Sigmoid colon (tissue), 6 donors: ENCODE measurements at regions not wholly inside any gene's neighbourhood (a gene's known extent, or its start where the extent isn't known, plus 50 kb on each side); places are given as distances from the start of the nearest gene placed in this dataset.

Source experiments
- DNase-seq: peaks from one replicate; pipeline ENCODE4 v3.0.0-alpha.2; 2019
- H3K27ac ChIP-seq, 4 donors: fragments of 200-600 bp; sonication (generic); one replicate each; pipeline ENCODE4 v1.5.1; 2016 to 2019; ENCODE audit warnings: mild to moderate bottlenecking in 1 of 4
- H3K27me3 ChIP-seq, 3 donors: fragments of 200-600 bp; sonication (generic); one replicate each; pipeline ENCODE4 v1.5.1; 2019; ENCODE audit warnings: mild to moderate bottlenecking in 1 of 3
- H3K36me3 ChIP-seq, 4 donors: fragments of 200-600 bp; sonication (generic); one replicate each; pipeline ENCODE4 v1.5.1; 2016 to 2019
- H3K4me1 ChIP-seq, 4 donors: fragments of 200-600 bp; sonication (generic); one replicate each; pipeline ENCODE4 v1.5.1; 2017 to 2019
- H3K4me3 ChIP-seq, 4 donors: fragments of 200-600 bp; sonication (generic); one replicate each; pipeline ENCODE4 v1.5.1; 2017 to 2019; ENCODE audit warnings: mild to moderate bottlenecking in 2 of 4, moderate library complexity in 1 of 4
- H3K9me3 ChIP-seq, 4 donors: fragments of 200-600 bp in 3 of 4; sonication (generic) in 3 of 4; one replicate each; pipeline versions ENCODE4 v1.5.1 to v1.6.1; 2013 to 2019
- CTCF ChIP-seq, 4 experiments: fragments of 450-650 bp in 3 of 4; fragments of 200-600 bp in 1 of 4; IDR thresholded peaks; one replicate each; pipeline ENCODE4 v1.5.1; 2016 to 2019; ENCODE audit warnings: antibody characterized with exemption in 4 of 4, mild to moderate bottlenecking in 3 of 4, moderate library complexity in 2 of 4
- EP300 ChIP-seq, 4 donors: sonication (generic); formaldehyde crosslinking; IDR thresholded peaks; one replicate each; pipeline ENCODE4 v1.6.1; 2017; ENCODE audit warnings: antibody characterized with exemption in 4 of 4
- POLR2A ChIP-seq, 2 donors: fragments of 450-650 bp; IDR thresholded peaks; one replicate each; pipeline ENCODE4 v1.6.1; 2016; ENCODE audit warnings: antibody characterized with exemption in 2 of 2, mild to moderate bottlenecking in 2 of 2, moderate library complexity in 2 of 2
- POLR2AphosphoS5 ChIP-seq, 4 donors: sonication (generic); formaldehyde crosslinking; IDR thresholded peaks; one replicate each; pipeline ENCODE4 v1.6.1; 2017; ENCODE audit warnings: antibody characterized with exemption in 4 of 4
- WGBS, 2 donors: extraction: QIAGEN DNeasy Blood & Tissue Kit; methylation state at CpG; one replicate each; pipeline ENCODE4 v1.1.7; 2013; 5-methylcytosine and 5-hydroxymethylcytosine counted together
- intact Hi-C: fragments of 100-400 bp; cut with DNase I; formaldehyde crosslinking; loops from one replicate; pipeline ENCODE4 v1.15.1; 2023
- donor health status: healthy with polysubstance abuse.
- donor health status: healthy.

DNA sequence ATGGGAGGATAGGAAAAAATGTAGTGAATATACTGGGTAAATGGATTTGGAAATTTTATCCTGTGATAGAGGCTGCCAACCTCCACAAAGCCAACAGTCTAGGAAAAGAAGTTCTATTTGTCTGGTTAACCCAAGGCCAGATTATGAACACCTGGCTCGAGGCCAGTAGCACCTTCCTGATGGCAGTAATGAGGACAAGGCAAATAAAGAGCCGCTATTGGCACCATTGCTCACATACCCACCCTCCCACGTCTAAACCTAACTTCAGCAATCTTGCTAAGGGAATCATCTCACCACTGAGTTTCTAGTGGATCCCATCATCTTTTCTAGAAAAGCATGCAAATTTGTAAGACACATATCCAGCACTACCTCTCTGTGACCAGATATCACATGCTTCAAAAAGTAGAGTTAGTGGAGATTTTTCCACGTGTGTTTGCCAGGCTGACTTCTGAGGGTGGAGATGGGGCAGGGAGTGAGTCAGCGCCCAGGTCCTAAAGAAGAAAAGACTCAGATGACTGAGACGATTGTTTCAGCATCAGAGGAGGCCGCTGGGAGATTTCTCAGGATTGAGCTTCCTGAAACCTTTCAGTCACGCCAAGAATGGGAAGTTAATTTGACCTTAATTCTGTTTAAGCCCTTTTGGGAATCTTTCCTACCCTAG lies 362.9 kb downstream of the EMP1 start:
- Histone ChIP-seq H3K4me3 (no peak overlapping the region), H3K27ac (no peak overlapping the region), H3K36me3 (no peaks in the 10 kb centered on the region), H3K4me1 (no peaks in the 10 kb centered on the region), H3K9me3 (no peaks in the 10 kb centered on the region), H3K27me3 (no peaks in the 10 kb centered on the region)
- no peak for TF ChIP-seq EP300 (IDR thresholded peaks at IDR 0.05)
- TF ChIP-seq POLR2AphosphoS5 (IDR thresholded peaks at IDR 0.05), result no peak
- TF ChIP-seq CTCF (IDR thresholded peaks at IDR 0.05), result no peak
- intact Hi-C loops, result no loop called here
- DNase-seq, result no peak
- 14 to 57% methylated on average over 8 of the region's 8 CpGs for WGBS, 2 donors

GRCh38 chr12:13552830-13553229 lies 356.3 kb downstream of the EMP1 start:
- H3K9me3 ChIP-seq, result no peaks in the 10 kb centered on the region
- no peaks in the 10 kb centered on the region for H3K4me1 ChIP-seq
- no peak overlapping the region for H3K4me3 ChIP-seq
- no peak for DNase-seq
- TF ChIP-seq CTCF (IDR thresholded peaks at IDR 0.05) (no peak), POLR2AphosphoS5 (IDR thresholded peaks at IDR 0.05) (no peak), POLR2A (IDR thresholded peaks at IDR 0.05) (no peak), EP300 (IDR thresholded peaks at IDR 0.05) (no peak)
- 90 to 91% methylated on average over 4 of the region's 4 CpGs for WGBS, 2 donors
- intact Hi-C loops, result no loop called here
- H3K27ac ChIP-seq, result no peak overlapping the region
- H3K36me3 ChIP-seq, result no peaks in the 10 kb centered on the region
- H3K27me3 ChIP-seq, result peaks cover 0 to 3% (median 0%) of the 10 kb centered on the region in 3 donors

GRCh38 chr12:13547283-13547682 lies 350.8 kb downstream of the EMP1 start:
- no peak for DNase-seq
- TF ChIP-seq POLR2AphosphoS5 (IDR thresholded peaks at IDR 0.05), result no peak
- no peak for TF ChIP-seq CTCF (IDR thresholded peaks at IDR 0.05)
- no peak for TF ChIP-seq POLR2A (IDR thresholded peaks at IDR 0.05)
- no peak overlapping the region for H3K4me3 ChIP-seq
- no peak overlapping the region for H3K27ac ChIP-seq
- intact Hi-C loops, result no loop called here
- H3K9me3 ChIP-seq, result no peaks in the 10 kb centered on the region
- H3K27me3 ChIP-seq, result peaks cover 0 to 3% (median 0%) of the 10 kb centered on the region in 3 donors
- H3K4me1 ChIP-seq, result no peaks in the 10 kb centered on the region
- no peaks in the 10 kb centered on the region for H3K36me3 ChIP-seq

DNA sequence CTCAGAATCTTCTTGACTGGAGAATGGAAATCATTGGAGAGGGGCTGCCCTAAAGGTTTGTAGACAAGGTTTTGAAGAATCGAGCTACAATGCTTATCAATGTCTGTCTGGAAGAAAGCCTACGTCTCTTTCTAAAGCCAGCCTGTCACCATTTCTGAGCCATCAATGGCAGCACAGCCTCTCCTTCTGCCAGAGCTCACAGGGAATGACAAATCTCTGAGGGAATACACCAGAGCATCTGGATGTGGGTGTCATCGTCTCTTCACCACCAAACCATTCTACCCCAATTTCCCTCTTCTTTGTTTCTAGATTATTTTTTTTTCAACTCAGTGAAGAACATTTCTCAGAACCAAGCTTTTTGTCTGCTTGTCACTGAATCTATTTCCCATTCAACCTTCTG lies 349.7 kb downstream of the EMP1 start:
- DNase-seq, result no peak
- Histone ChIP-seq H3K36me3 (no peaks in the 10 kb centered on the region), H3K27me3 (peaks cover 0 to 3% (median 0%) of the 10 kb centered on the region in 3 donors), H3K4me1 (no peaks in the 10 kb centered on the region), H3K27ac (no peak overlapping the region), H3K9me3 (no peaks in the 10 kb centered on the region), H3K4me3 (no peak overlapping the region)
- TF ChIP-seq POLR2AphosphoS5 (IDR thresholded peaks at IDR 0.05) (no peak), CTCF (IDR thresholded peaks at IDR 0.05) (no peak), EP300 (IDR thresholded peaks at IDR 0.05) (no peak), POLR2A (IDR thresholded peaks at IDR 0.05) (no peak)
- intact Hi-C loops, result no loop called here
- 88 to 97% methylated on average over 3 of the region's 3 CpGs for WGBS, 2 donors

- Histone ChIP-seq H3K36me3 (no peaks in the 10 kb centered on the region), H3K27me3 (no peaks in the 10 kb centered on the region), H3K27ac (no peak overlapping the region), H3K4me3 (no peak overlapping the region), H3K9me3 (no peaks in the 10 kb centered on the region), H3K4me1 (peaks cover 0 to 6% (median 2%) of the 10 kb centered on the region in 4 donors)
- no peak for DNase-seq
- no peak for TF ChIP-seq POLR2AphosphoS5 (IDR thresholded peaks at IDR 0.05)
- TF ChIP-seq POLR2A (IDR thresholded peaks at IDR 0.05), result no peak
- no peak for TF ChIP-seq CTCF (IDR thresholded peaks at IDR 0.05)
- TF ChIP-seq EP300 (IDR thresholded peaks at IDR 0.05), result no peak
- intact Hi-C loops, result no loop called here
Measured at GRCh38 chr12:13539051-13539450, 342.5 kb downstream of the EMP1 start.
